Glomerular visceral epithelial cell (primary cell): ENCODE measurements at regions not wholly inside any gene's neighbourhood (a gene's known extent, or its start where the extent isn't known, plus 50 kb on each side); places are given as distances from the start of the nearest gene placed in this dataset.
"Not testable (repeated sequence)": the region's sequence is repeated elsewhere in the genome, so short reads cannot be mapped to it uniquely, and the experiment has no call there.

Experiments
- DNase-seq: peaks from one replicate; pipeline ENCODE4 v3.0.0-alpha.2; 2016; ENCODE audit errors: extremely low spot score

DNA sequence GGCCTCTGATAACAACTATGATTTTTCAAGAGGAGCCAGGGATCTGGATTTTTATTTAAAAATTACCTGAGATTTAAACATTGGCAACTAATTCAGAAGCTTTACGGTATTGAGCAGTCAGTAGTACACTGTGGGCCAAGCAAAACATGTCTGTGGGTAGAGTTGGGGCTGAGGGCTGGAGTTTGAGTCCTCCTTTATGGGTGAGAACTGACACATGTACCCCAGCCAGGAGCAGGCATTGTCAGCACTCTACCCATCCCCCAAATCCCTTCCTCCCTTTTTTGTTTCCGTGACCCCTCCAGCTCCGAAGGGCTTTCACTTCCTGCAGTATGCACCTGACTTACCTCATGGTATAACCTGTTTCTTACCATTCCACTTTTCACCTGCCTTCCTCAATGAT lies 131.4 kb downstream of the SNX5 start:
- DNase-seq = no peak

DNA sequence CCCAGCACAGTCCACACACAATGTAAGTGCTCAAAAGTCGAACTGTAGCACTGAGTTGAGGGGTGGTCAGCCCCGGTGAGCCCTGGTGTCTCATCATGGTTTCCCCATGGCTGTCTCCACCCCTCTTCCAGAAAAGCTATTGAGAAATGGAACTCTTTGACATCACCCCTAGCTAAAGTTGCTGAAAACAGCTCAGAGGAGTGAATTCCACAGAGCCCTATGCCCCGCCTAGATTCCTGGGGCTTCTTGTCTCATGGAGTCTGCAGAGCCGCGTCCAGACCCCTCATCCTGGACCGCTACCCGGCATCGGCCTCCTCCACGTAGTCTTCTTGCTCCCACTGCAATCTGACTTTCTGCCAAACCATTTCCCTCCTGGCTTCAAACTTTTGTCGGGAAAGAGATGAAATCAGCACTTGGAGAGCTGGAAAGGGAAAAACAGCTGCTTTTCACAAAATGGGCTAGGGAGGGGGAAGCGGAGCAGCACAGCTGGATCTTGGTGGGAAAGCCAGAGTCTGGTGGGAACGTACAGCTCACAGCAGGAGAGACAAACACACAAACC lies 132.2 kb downstream of the SNX5 start:
- no peak for DNase-seq

GRCh38 chr20:17835934-17836300 lies 132.7 kb downstream of the SNX5 start:
- DNase-seq = no peak

GRCh38 chr20:17835240-17835933 lies 133.2 kb downstream of the SNX5 start:
- DNase-seq = peak; percentile 75

GRCh38 chr20:17834804-17835203 lies 133.8 kb downstream of the SNX5 start:
- DNase-seq = no peak

GRCh38 chr20:17833036-17833674 lies 133.4 kb downstream of the BANF2 start:
- DNase-seq = no peak

DNA sequence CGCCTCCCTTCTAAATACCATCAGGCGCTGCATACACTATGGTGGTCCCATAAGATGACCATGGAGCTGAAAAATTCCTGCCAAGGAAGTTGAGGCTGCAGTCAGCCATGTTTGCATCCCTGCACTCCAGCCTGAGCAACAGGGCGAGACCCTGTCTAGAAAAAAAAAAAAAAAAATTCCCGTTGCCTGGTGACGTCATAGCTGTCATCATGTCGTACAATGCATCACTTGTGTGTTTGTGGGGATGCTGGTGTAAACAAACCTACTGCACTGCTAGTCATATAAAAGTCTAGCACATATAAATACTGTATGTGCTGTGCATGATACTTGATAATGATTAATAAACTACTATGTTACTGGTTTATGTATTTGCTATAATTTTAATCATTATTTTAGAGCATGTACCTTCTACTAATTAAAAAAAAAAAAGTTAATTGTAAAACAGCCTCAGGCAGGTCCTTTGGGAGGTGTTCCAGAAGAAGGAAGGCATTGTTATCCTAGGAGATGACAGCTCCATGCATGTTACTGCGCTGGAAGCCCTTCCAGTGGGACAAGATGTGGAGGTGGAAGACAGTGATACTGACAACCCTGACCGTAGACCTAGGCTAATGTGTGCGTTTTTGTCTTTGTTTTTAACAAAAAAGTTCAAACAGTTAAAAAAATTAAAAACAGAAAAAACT lies 132.6 kb downstream of the BANF2 start:
- DNase-seq = no peak

DNA sequence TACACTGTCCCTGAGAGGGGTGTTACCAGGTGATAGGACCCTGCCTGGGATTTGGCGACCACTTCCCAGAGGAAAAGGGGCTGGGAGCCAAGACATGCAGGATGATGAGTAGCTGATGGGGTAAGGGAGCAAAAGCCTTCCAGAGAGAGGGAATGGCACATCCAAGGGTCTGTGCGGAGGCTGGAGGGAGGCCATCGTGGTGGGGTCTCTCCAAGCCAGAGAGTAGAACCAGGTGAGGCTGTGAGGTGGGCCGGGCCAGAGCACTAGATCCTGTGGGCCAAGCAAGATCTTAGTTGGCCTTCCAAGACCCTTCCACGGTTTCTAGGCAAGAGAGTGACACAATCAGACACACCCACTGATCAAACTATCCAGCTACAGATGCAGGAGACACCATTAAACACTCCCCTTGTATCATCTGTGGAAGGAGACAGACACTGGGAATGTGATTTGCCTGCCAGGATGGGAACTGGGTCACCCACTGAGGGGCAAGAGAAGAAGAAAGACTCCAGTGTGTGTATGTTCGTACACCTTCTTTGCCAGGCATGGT lies 128.9 kb downstream of the BANF2 start:
- DNase-seq = no peak

DNA sequence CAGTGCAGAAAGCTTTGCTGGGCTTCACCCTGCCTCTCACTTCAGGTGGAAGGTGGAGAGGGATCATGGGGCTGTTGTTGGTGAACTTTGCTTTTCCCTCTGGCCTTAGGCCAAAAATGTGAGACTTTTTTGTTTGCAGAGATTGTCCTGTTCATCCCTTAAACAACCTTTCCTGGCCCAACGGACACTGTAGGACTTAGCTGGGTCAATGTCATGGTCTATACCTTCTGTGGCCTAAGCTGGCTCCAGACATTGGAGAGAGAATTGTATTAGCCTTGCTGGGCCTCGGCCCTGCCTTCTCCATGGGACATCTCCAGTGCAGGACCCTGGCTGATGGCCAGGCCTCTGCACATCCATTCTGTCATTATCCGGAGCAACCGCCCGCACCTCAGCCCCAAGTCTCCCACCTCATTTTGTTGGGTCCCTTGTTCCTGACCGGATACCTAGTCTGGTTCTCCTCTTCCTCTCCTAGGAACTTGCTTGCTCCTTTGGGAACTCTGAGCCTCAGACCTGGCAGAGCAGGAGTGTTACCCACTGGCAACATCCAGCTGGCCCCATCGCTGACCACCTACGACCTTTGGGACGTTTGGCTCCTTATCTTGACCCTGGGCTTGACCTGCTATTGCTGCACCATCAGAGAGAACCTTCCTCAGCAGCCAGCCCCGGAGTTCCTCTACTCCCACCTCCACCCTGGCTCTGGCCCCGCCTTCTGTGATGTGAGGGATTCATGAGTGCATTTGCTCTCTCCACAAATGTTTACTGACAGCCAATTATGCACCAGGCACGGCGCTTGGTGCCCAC lies 128.2 kb downstream of the BANF2 start:
- DNase-seq = no peak

DNA sequence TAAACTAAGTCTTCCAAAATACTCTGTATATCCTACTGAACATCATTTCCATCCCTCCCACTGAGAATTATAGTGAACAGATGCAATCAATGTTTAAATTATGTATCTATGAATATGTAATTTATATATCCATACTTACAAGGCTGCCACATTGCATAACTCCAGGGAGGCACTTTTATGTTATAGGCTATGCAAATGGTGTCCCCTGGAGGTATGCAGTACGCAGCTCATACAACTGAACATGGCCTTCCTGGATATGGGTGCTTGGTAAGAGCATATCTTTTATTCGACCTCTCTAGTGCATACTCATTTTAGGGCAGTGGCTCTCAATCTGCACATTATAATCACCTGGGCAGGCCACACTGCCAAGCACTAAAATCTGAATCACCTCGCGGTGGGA lies 127.3 kb downstream of the BANF2 start:
- DNase-seq = no peak

GRCh38 chr20:17825960-17826843 lies 126.4 kb downstream of the BANF2 start:
- DNase-seq = no peak

DNA sequence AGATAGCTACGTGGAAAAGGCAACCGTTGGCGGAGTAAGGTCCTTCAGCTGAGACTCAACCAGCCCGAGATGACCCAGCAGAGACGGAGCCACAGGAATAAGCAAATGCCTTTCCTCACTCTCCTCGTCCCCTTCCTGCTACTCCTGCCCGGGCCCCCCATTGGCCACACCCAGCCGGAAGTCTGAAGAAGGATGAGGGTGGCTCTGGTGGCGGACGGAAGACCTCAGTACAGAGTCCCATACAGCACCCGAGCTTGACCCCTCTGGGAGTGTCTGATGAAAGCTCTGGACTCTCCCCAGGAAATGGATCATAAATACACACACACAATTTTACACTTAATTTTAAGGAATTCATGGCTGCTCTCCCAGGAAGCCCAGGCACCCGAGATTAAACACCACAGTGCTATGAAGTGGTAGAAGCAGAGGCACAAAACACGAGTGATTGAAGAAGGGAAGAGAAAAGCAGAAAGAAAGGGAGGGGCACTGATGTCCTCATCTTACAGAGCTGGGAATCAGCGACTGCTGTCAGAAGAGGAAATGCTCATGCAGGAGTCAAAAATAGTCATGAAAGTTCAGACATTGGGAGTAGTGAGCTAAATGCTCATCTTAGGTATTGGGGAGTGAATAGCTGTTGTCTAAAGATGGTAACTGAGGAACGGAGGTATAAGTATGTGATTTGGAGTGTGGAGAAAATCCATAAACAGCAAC lies 125.6 kb downstream of the BANF2 start:
- DNase-seq = no peak

- no peak for DNase-seq
Measured at GRCh38 chr20:17824676-17825251, 125.0 kb downstream of the BANF2 start.

- no peak for DNase-seq
Measured at GRCh38 chr20:17823409-17824144, 123.8 kb downstream of the BANF2 start.

- no peak for DNase-seq
Measured at GRCh38 chr20:17822540-17823408, 123.0 kb downstream of the BANF2 start.

- DNase-seq = no peak
Measured at GRCh38 chr20:17822039-17822438, 122.3 kb downstream of the BANF2 start.

GRCh38 chr20:17821606-17822005 lies 121.8 kb downstream of the BANF2 start:
- not testable (repeated sequence) for DNase-seq
